B cell (primary cell): ENCODE measurements at regions not wholly inside any gene's neighbourhood (a gene's known extent, or its start where the extent isn't known, plus 50 kb on each side); places are given as distances from the start of the nearest gene placed in this dataset.

Experiments
- ATAC-seq: fragments of 200-7000 bp; cut with Tn5 transposase; one replicate; pipeline ENCODE4 v1.10.0; 2021; ENCODE audit warnings: low read depth, mild to moderate bottlenecking, moderate number of reproducible peaks, moderate library complexity
- CTCF ChIA-PET: fragments of 350-600 bp; sonication (Branson Sonifier 250); formaldehyde crosslinking; loops from one replicate; lab custom pipeline; 2021; ENCODE audit warnings: antibody characterized with exemption, inconsistent platforms; lab: Charles Lee
- POLR2A ChIA-PET: fragments of 350-600 bp; sonication (Branson Sonifier 250); formaldehyde crosslinking; loops from one replicate; lab custom pipeline; 2021; ENCODE audit warnings: antibody characterized with exemption; lab: Charles Lee
- DNase-seq: peaks from one replicate; pipeline ENCODE4 v3.0.0; 2013
- H2AFZ ChIP-seq: 2 replicates; pipeline ENCODE4 v1.6.1; 2012; ENCODE audit warnings: mild to moderate bottlenecking, low read depth, low read length; ENCODE audit not compliant: insufficient read depth, poor library complexity, severe bottlenecking
- H3K27ac ChIP-seq, 2 donors: 1 replicate in 1 of 2; 2 replicates in 1 of 2; pipeline ENCODE4 v1.5.1; 2012 to 2013; ENCODE audit warnings: low read length in 2 of 2, mild to moderate bottlenecking in 2 of 2, moderate library complexity in 1 of 2
- H3K27me3 ChIP-seq, 4 experiments: fragments of 200-600 bp in 1 of 4; sonication (generic) in 1 of 4; replicated peaks in 1 of 4; 1 replicate in 2 of 4; 2 replicates in 2 of 4; pipeline versions ENCODE4 v1.6.1 to v1.7.0; 2013 to 2016; ENCODE audit warnings: low read length in 3 of 4, mild to moderate bottlenecking in 2 of 4, mixed read lengths in 1 of 4, moderate library complexity in 1 of 4; ENCODE audit not compliant: insufficient read depth in 4 of 4, control insufficient read depth in 3 of 4; ENCODE audit errors: control extremely low read depth in 1 of 4
- H3K36me3 ChIP-seq, 2 experiments: replicated peaks in 1 of 2; 1 replicate in 1 of 2; 2 replicates in 1 of 2; pipeline versions ENCODE4 v1.6.1 to v1.7.1; 2013; ENCODE audit warnings: low read length in 1 of 2; ENCODE audit not compliant: insufficient read depth in 2 of 2, control insufficient read depth in 1 of 2; ENCODE audit errors: control extremely low read depth in 1 of 2, extremely low read depth in 1 of 2
- H3K4me1 ChIP-seq, 2 donors: fragments of 200-600 bp in 1 of 2; sonication (generic) in 1 of 2; 1 replicate in 1 of 2; 2 replicates in 1 of 2; pipeline versions ENCODE4 v1.5.1 to v1.6.1; 2013 to 2017; ENCODE audit warnings: low read length in 2 of 2; ENCODE audit not compliant: control insufficient read depth in 2 of 2, insufficient read depth in 2 of 2
- H3K4me2 ChIP-seq: replicated peaks from 2 replicates; pipeline ENCODE3; 2012; ENCODE audit warnings: mild to moderate bottlenecking, low read depth, low read length; ENCODE audit not compliant: poor library complexity, severe bottlenecking
- H3K4me3 ChIP-seq, 5 experiments: fragments of 200-600 bp in 1 of 5; sonication (generic) in 1 of 5; 1 replicate in 3 of 5; 2 replicates in 2 of 5; pipeline versions ENCODE4 v1.5.1 to v1.7.0; 2011 to 2016; ENCODE audit warnings: low read length in 4 of 5, mild to moderate bottlenecking in 4 of 5, low read depth in 2 of 5, control low read depth in 1 of 5, moderate library complexity in 1 of 5; ENCODE audit not compliant: insufficient read depth in 1 of 5; ENCODE audit errors: control extremely low read depth in 1 of 5, extremely low read depth in 1 of 5
- H3K79me2 ChIP-seq: fragments of 200-600 bp; sonication (generic); one replicate; pipeline ENCODE4 v1.6.0; 2016; ENCODE audit warnings: low read length; ENCODE audit not compliant: control insufficient read depth, insufficient read depth
- H3K9ac ChIP-seq: fragments of 200-600 bp; sonication (generic); 2 replicates; pipeline ENCODE4 v1.6.1; 2017; ENCODE audit warnings: mild to moderate bottlenecking, low read length, moderate library complexity
- H3K9me3 ChIP-seq, 3 donors: one replicate each; pipeline versions ENCODE4 v1.6.1 to v1.7.1; 2013; ENCODE audit warnings: low read length in 2 of 3; ENCODE audit not compliant: control insufficient read depth in 2 of 3, insufficient read depth in 1 of 3; ENCODE audit errors: control extremely low read depth in 1 of 3
- H4K20me1 ChIP-seq: 2 replicates; pipeline ENCODE4 v1.6.0; 2012; ENCODE audit warnings: mild to moderate bottlenecking, low read length; ENCODE audit not compliant: insufficient read depth, control insufficient read depth, poor library complexity, severe bottlenecking
- H3K27ac Mint-ChIP-seq: one replicate; pipeline ENCODE4 v1.8.0; 2021; ENCODE audit warnings: mixed read lengths
- H3K27me3 Mint-ChIP-seq: one replicate; pipeline ENCODE4 v1.8.0; 2021; ENCODE audit warnings: mixed read lengths
- H3K4me1 Mint-ChIP-seq: one replicate; pipeline ENCODE4 v1.8.0; 2021; ENCODE audit warnings: mixed read lengths
- H3K4me3 Mint-ChIP-seq: one replicate; pipeline ENCODE4 v1.8.0; 2021; ENCODE audit warnings: mixed read lengths
- H3K9me3 Mint-ChIP-seq: one replicate; pipeline ENCODE4 v1.8.0; 2022; ENCODE audit warnings: mixed read lengths; ENCODE audit not compliant: insufficient read depth
- CTCF ChIP-seq: fragments of 200-600 bp; IDR thresholded peaks from one replicate; pipeline ENCODE4 v1.8.0; 2022; ENCODE audit warnings: antibody characterized with exemption, mild to moderate bottlenecking
- EZH2 ChIP-seq: IDR thresholded peaks from 2 replicates; pipeline ENCODE4 v1.6.1; 2012; ENCODE audit warnings: borderline replicate concordance, low read depth, mild to moderate bottlenecking, moderate library complexity, low read length; ENCODE audit not compliant: insufficient read depth, poor library complexity, severe bottlenecking
- WGBS: methylation state at CpG from one replicate; pipeline ENCODE4 v1.1.5; 2013; ENCODE audit warnings: missing lambda C conversion rate; ENCODE audit not compliant: insufficient coverage; 5-methylcytosine and 5-hydroxymethylcytosine counted together
- intact Hi-C: fragments of 100-400 bp; cut with micrococcal nuclease; formaldehyde crosslinking; loops from one replicate; pipeline ENCODE4 v1.10.0; 2022

DNA sequence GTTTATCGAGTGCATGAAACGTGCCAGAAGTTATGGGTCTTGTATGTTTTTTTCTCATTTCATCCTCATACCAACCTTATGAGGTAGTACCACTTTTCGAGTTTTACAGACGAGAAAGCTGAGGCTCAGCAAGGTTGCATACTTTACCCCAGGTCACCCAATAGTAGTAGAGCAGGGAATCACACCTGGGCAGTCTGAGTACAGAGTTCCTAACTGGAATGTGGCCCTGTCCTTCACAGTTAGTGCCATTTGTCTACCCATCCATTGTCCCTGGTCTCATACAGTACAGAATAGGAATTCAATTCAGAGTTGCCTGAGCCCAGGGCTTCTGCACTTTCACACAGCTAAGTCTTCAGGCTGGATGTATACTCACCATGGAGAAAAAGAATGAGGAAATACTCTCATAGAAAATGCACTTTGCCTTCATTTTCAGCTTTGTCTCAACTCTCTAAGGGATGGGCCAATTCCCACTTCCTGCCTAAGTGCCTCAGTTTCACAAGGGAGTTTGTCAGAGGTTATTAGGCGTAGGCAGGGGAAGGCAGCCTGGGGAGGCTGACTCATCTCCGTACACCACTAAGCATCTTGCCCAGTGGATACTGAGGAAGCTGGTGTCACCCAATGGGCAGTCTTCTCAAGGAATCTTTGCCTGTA is 93.2 kb downstream of the TMEM212 start:
- H3K4me3 ChIP-seq, result no peak overlapping the region
- no peaks in the 10 kb centered on the region for H3K36me3 ChIP-seq
- ATAC-seq (no peak), DNase-seq (no peak)
- H3K9me3 ChIP-seq, result peaks cover 0 to 1% (median 0%) of the 10 kb centered on the region in 3 donors
- H3K27me3 Mint-ChIP-seq, result peaks cover 6% of the 10 kb centered on the region
- H3K79me2 ChIP-seq, result no peaks in the 10 kb centered on the region
- H3K27me3 ChIP-seq, result no peaks in the 10 kb centered on the region
- H3K27ac Mint-ChIP-seq, result no peak overlapping the region
- H4K20me1 ChIP-seq, result no peaks in the 10 kb centered on the region
- ChIA-PET POLR2A (no interaction called here), CTCF (no interaction called here)
- H3K27ac ChIP-seq, result no peak overlapping the region
- no peak for TF ChIP-seq CTCF
- TF ChIP-seq EZH2, result no peak
- no peak overlapping the region for H3K9ac ChIP-seq
- H3K9me3 Mint-ChIP-seq, result no peaks in the 10 kb centered on the region
- no peak overlapping the region for H3K4me2 ChIP-seq
- no peak overlapping the region for H2AFZ ChIP-seq
- no peaks in the 10 kb centered on the region for H3K4me1 Mint-ChIP-seq
- intact Hi-C loops, result no loop called here
- H3K4me1 ChIP-seq, result no peaks in the 10 kb centered on the region
- 93% methylated on average over 2 of the region's 6 CpGs for WGBS
- no peak overlapping the region for H3K4me3 Mint-ChIP-seq

- ChIA-PET POLR2A (no interaction called here), CTCF (no interaction called here)
- no peak for ATAC-seq
- no peak overlapping the region for H3K27ac Mint-ChIP-seq
- no peak overlapping the region for H3K4me3 Mint-ChIP-seq
- H3K9me3 ChIP-seq, result no peaks in the 10 kb centered on the region
- intact Hi-C loops, result no loop called here
- H3K4me1 ChIP-seq, result no peaks in the 10 kb centered on the region
- H3K9ac ChIP-seq, result no peak overlapping the region
- H3K9me3 Mint-ChIP-seq, result peaks cover 2% of the 10 kb centered on the region
- no peaks in the 10 kb centered on the region for H3K79me2 ChIP-seq
- no peak for TF ChIP-seq EZH2
- TF ChIP-seq CTCF, result no peak
- peaks cover 6% of the 10 kb centered on the region for H3K27me3 Mint-ChIP-seq
- H3K36me3 ChIP-seq, result no peaks in the 10 kb centered on the region
- H3K4me3 ChIP-seq, result no peak overlapping the region
- 80% methylated on average over 2 of the region's 2 CpGs for WGBS
- H2AFZ ChIP-seq, result no peak overlapping the region
- no peak for DNase-seq
- no peaks in the 10 kb centered on the region for H3K4me1 Mint-ChIP-seq
- H3K27me3 ChIP-seq, result no peaks in the 10 kb centered on the region
- H4K20me1 ChIP-seq, result no peaks in the 10 kb centered on the region
- no peak overlapping the region for H3K27ac ChIP-seq
- no peak overlapping the region for H3K4me2 ChIP-seq
Observed at GRCh38 chr3:171939578-171939977, 96.4 kb downstream of the TMEM212 start.
